Stimulated activated CD4-positive, alpha-beta T cell treated with anti-CD3 and anti-CD28 coated beads, Interleukin-2, amount 100 ng/mL, for 4 hours (primary cell): ENCODE measurements at regions not wholly inside any gene's neighbourhood (a gene's known extent, or its start where the extent isn't known, plus 50 kb on each side); places are given as distances from the start of the nearest gene placed in this dataset.

Experiments
- DNase-seq: peaks from one replicate; pipeline ENCODE4 v3.0.0-alpha.2; 2020; ENCODE audit warnings: low read depth

- DNase-seq = no peak
These were observed 415.7 kb downstream of the EPM2A start for GRCh38 chr6:145319605-145320004.

GRCh38 chr6:145323646-145324045, 411.7 kb downstream of the EPM2A start:
- DNase-seq = no peak

- no peak for DNase-seq
These were observed 407.7 kb downstream of the EPM2A start for GRCh38 chr6:145327586-145327985.

GRCh38 chr6:145329257-145329656, 406.1 kb downstream of the EPM2A start:
- no peak for DNase-seq

- DNase-seq = no peak
These were observed 404.3 kb downstream of the EPM2A start for GRCh38 chr6:145331066-145331465.

GRCh38 chr6:145332011-145332410, 403.3 kb downstream of the EPM2A start:
- no peak for DNase-seq

- no peak for DNase-seq
These were observed 399.2 kb downstream of the EPM2A start for GRCh38 chr6:145336119-145336518.

- no peak for DNase-seq
These were observed 396.2 kb downstream of the EPM2A start for GRCh38 chr6:145339089-145339488.

- DNase-seq = no peak
These were observed 395.1 kb downstream of the EPM2A start for GRCh38 chr6:145340256-145340655.

- no peak for DNase-seq
These were observed 390.2 kb downstream of the EPM2A start for GRCh38 chr6:145345094-145345493.

GRCh38 chr6:145347216-145347615, 388.1 kb downstream of the EPM2A start:
- no peak for DNase-seq

GRCh38 chr6:145349950-145350510, 385.3 kb downstream of the EPM2A start:
- no peak for DNase-seq

GRCh38 chr6:145350928-145351327, 384.4 kb downstream of the EPM2A start:
- DNase-seq = no peak

GRCh38 chr6:145352382-145353080, 382.8 kb downstream of the EPM2A start:
- no peak for DNase-seq

GRCh38 chr6:145360865-145361264, 374.5 kb downstream of the EPM2A start:
- no peak for DNase-seq

- DNase-seq = no peak
These were observed 368.2 kb downstream of the EPM2A start for GRCh38 chr6:145367149-145367548.

- no peak for DNase-seq
These were observed 367.2 kb downstream of the EPM2A start for GRCh38 chr6:145368075-145368474.

- no peak for DNase-seq
These were observed 364.8 kb downstream of the EPM2A start for GRCh38 chr6:145370559-145370958.

GRCh38 chr6:145372671-145373151, 362.6 kb downstream of the EPM2A start:
- DNase-seq = no peak

GRCh38 chr6:145373826-145374225, 361.5 kb downstream of the EPM2A start:
- no peak for DNase-seq

GRCh38 chr6:145374570-145374969, 360.8 kb downstream of the EPM2A start:
- no peak for DNase-seq

- DNase-seq = no peak
These were observed 359.8 kb downstream of the EPM2A start for GRCh38 chr6:145375502-145375901.

GRCh38 chr6:145380186-145380585, 355.1 kb downstream of the EPM2A start:
- no peak for DNase-seq

- DNase-seq = no peak
These were observed 353.4 kb downstream of the EPM2A start for GRCh38 chr6:145381941-145382340.
